Mucosa of stomach (tissue), 1 donor: ENCODE measurements at regions not wholly inside any gene's neighbourhood (a gene's known extent, or its start where the extent isn't known, plus 50 kb on each side); places are given as distances from the start of the nearest gene placed in this dataset.

Experiments used
- H3K27me3 ChIP-seq: one replicate; pipeline ENCODE4 v1.7.0; 2013; ENCODE audit warnings: mild to moderate bottlenecking, low read length; ENCODE audit not compliant: control insufficient read depth, insufficient read depth
- H3K36me3 ChIP-seq: one replicate; pipeline ENCODE4 v1.7.0; 2013; ENCODE audit warnings: low read length; ENCODE audit not compliant: control insufficient read depth, insufficient read depth
- H3K4me1 ChIP-seq: one replicate; pipeline ENCODE4 v1.7.0; 2013; ENCODE audit warnings: mild to moderate bottlenecking, low read length; ENCODE audit not compliant: control insufficient read depth, insufficient read depth
- H3K4me3 ChIP-seq: one replicate; pipeline ENCODE4 v1.7.0; 2013; ENCODE audit warnings: low read length
- H3K9ac ChIP-seq: one replicate; pipeline ENCODE4 v1.7.0; 2013; ENCODE audit warnings: mild to moderate bottlenecking, low read length, moderate library complexity
- H3K9me3 ChIP-seq: one replicate; pipeline ENCODE4 v1.7.0; 2013; ENCODE audit warnings: mild to moderate bottlenecking, low read length, moderate library complexity; ENCODE audit not compliant: control insufficient read depth
- donor health status: Pancreatic carcinoma.

GRCh38 chr10:58140691-58141347 is 126.9 kb downstream of the IPMK start:
- no peaks in the 10 kb centered on the region for H3K27me3 ChIP-seq

GRCh38 chr10:58140054-58140453 is 127.6 kb downstream of the IPMK start:
- H3K9me3 ChIP-seq: no peaks in the 10 kb centered on the region
- H3K4me3 ChIP-seq: no peak overlapping the region
- H3K4me1 ChIP-seq: no peaks in the 10 kb centered on the region
- no peak overlapping the region for H3K9ac ChIP-seq
- H3K36me3 ChIP-seq: no peaks in the 10 kb centered on the region
- H3K27me3 ChIP-seq: no peaks in the 10 kb centered on the region

More at GRCh38 chr10:58140691-58141347, 126.9 kb downstream of the IPMK start:
- no peak overlapping the region for H3K9ac ChIP-seq
- H3K4me1 ChIP-seq: no peaks in the 10 kb centered on the region
- no peaks in the 10 kb centered on the region for H3K9me3 ChIP-seq
- H3K4me3 ChIP-seq: no peak overlapping the region
- no peaks in the 10 kb centered on the region for H3K36me3 ChIP-seq

DNA sequence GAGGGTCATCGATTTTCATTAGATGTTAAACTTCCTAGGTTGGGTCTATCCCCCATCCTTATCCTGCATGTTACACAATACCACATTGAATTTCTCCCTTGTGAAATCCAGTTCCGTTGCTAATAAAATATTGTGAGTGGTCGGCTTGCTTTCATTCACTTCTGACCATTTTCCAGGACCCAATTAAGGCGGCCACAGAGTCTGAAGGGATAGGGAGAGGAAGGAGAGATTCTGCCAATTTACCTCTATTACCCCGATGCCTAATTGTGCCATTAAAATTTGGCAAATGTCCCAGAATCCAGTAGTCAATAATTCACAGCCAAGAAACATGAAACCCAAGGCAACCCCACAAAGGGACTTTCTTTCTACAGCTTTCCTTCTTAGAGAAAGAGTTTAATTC is 129.9 kb downstream of the IPMK start:
- H3K4me1 ChIP-seq: no peaks in the 10 kb centered on the region
- no peaks in the 10 kb centered on the region for H3K27me3 ChIP-seq
- H3K9ac ChIP-seq: no peak overlapping the region
- no peak overlapping the region for H3K4me3 ChIP-seq
- no peaks in the 10 kb centered on the region for H3K9me3 ChIP-seq
- no peaks in the 10 kb centered on the region for H3K36me3 ChIP-seq

DNA sequence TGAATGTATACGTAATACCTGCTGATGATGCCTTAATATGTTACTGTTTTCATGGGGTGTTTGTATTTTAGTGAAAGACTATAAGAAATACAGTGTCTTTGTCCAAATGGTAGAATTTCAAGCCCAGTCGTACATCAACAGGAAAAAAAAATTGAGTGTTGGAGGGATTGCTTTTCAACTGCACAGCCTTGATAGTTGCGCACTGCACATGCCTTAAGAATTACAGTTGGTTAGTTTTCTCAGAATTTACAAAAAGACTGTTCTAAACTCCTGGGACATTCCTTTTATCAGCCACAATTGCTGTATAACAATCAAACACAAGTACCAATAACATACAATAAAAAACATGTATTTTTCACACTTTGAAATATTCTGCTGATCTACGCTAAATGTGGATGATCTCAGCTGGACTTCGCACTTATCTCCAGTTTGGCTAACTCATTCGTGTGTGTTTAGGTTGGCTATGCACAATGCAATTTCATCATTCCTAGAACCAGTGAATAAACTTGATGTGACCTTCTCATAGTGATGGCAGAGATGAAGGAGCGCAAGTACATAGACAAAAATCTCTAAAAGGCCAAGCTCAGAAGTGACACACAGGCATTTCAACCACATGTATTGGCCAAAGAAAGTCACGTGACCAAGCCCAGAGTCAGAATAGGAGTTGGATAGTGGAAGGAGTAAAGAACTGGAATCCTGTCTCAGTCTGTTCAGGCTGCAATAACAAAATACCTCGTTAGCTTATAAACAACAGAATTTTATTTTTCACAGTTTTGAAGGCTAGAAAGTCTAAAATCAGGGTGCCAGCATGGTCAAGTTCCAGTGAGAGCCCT is 152.3 kb downstream of the IPMK start:
- Histone ChIP-seq H3K9me3 (no peaks in the 10 kb centered on the region), H3K4me3 (no peak overlapping the region)

GRCh38 chr10:58109731-58110130 is 158.0 kb downstream of the IPMK start:
- Histone ChIP-seq H3K4me1 (no peaks in the 10 kb centered on the region), H3K9me3 (no peaks in the 10 kb centered on the region), H3K27me3 (no peaks in the 10 kb centered on the region), H3K4me3 (no peak overlapping the region), H3K36me3 (no peaks in the 10 kb centered on the region), H3K9ac (no peak overlapping the region)

More for the DNA sequence above, 152.3 kb downstream of the IPMK start:
- Histone ChIP-seq H3K9ac (no peak overlapping the region), H3K36me3 (no peaks in the 10 kb centered on the region), H3K27me3 (no peaks in the 10 kb centered on the region), H3K4me1 (no peaks in the 10 kb centered on the region)

GRCh38 chr10:58107506-58107905 is 160.2 kb downstream of the IPMK start:
- no peaks in the 10 kb centered on the region for H3K36me3 ChIP-seq
- H3K4me3 ChIP-seq: no peak overlapping the region

GRCh38 chr10:58106211-58107035 is 161.3 kb downstream of the IPMK start:
- Histone ChIP-seq H3K9ac (no peak overlapping the region), H3K9me3 (no peaks in the 10 kb centered on the region), H3K27me3 (no peaks in the 10 kb centered on the region), H3K4me1 (no peaks in the 10 kb centered on the region), H3K4me3 (no peak overlapping the region), H3K36me3 (no peaks in the 10 kb centered on the region)

More at GRCh38 chr10:58107506-58107905, 160.2 kb downstream of the IPMK start:
- Histone ChIP-seq H3K27me3 (no peaks in the 10 kb centered on the region), H3K9me3 (no peaks in the 10 kb centered on the region), H3K4me1 (no peaks in the 10 kb centered on the region), H3K9ac (no peak overlapping the region)

- Histone ChIP-seq H3K36me3 (no peaks in the 10 kb centered on the region), H3K4me1 (no peaks in the 10 kb centered on the region), H3K9ac (no peak overlapping the region), H3K4me3 (no peak overlapping the region), H3K27me3 (no peaks in the 10 kb centered on the region), H3K9me3 (no peaks in the 10 kb centered on the region)
These were observed 163.3 kb downstream of the IPMK start for GRCh38 chr10:58104351-58104751.

DNA sequence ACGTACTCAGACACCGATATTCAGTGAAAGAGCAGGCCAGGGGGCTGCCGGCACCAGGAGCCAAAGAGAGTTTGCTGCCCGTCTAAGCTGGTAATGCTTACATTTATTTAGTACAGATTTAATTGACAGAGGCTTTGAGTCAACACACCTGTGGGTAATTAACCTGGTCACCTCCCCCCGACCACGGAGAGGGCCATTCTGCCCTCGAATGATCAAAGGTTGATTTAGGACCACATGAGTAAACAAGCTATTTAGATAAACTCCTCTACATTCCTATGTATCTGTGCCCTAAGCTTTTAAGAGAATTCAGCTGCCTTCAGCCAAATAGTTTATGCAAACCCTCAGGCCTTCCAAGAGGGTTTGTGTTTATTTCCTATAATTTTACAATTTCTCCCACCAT is 164.8 kb downstream of the IPMK start:
- no peak overlapping the region for H3K9ac ChIP-seq
- no peaks in the 10 kb centered on the region for H3K36me3 ChIP-seq
- H3K4me3 ChIP-seq: no peak overlapping the region
- no peaks in the 10 kb centered on the region for H3K9me3 ChIP-seq
- H3K27me3 ChIP-seq: no peaks in the 10 kb centered on the region
- no peaks in the 10 kb centered on the region for H3K4me1 ChIP-seq

DNA sequence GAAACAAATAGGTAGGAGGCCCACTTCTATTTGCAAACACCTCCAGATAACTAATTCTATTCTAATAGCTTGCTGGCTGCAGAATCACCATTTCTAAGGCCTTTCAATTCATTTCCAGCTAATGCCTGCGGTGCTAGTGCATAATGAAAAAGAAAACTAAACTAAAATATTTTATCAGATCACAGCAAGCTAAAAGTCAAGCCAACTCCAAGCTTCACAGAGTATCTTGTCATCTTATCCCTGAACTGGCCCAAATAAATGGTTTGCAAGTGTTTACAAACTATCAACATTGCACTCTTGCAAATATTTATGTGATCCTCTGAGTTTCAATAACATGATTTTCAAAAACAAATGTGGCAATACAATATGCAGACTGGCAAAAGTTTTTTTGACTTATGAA is 166.0 kb downstream of the IPMK start:
- no peaks in the 10 kb centered on the region for H3K4me1 ChIP-seq
- no peaks in the 10 kb centered on the region for H3K27me3 ChIP-seq
- H3K36me3 ChIP-seq: no peaks in the 10 kb centered on the region
- H3K9me3 ChIP-seq: no peaks in the 10 kb centered on the region
- H3K4me3 ChIP-seq: no peak overlapping the region
- H3K9ac ChIP-seq: no peak overlapping the region

DNA sequence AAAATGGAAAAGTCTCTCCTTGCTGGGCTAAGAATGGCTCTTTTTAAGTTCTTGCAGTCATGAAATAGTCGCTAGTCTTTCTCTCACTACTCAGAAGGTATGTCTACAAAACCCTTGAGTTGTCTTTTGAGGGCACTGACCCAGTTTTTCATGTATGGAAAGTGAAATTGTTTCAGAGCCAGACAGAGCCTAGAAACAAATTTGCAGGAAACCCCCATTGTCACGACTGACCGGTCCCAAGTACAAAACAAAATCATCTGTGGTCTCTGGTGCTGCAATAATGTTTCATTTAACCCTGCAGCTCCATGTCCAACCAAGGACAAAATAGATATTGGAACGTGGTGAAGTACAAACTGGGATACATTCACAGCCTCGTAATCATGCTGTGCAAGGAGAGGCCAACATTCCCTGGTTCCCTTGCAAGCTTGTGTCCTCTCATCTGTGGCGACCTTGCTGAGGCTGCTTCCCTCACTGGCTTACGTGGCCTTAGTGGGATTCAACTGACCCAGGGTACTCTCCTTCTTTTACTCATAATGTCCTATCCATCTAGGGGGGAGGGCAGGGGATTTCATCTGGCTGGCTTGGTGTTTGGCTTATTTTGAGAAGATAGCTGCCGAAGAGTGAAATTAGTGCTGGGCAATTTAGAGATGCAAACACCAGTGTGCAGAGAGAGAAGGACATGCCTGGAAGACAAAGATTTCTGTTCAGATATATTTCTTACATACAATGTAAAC is 172.5 kb downstream of the IPMK start:
- H3K9ac ChIP-seq: no peak overlapping the region
- no peaks in the 10 kb centered on the region for H3K4me1 ChIP-seq
- H3K27me3 ChIP-seq: no peaks in the 10 kb centered on the region
- no peaks in the 10 kb centered on the region for H3K36me3 ChIP-seq
- no peak overlapping the region for H3K4me3 ChIP-seq
- no peaks in the 10 kb centered on the region for H3K9me3 ChIP-seq
